NCI-H1436 treated with DMSO at 0.1 percent for 48 hours (cell line): ENCODE measurements at regions not wholly inside any gene's neighbourhood (a gene's known extent, or its start where the extent isn't known, plus 50 kb on each side); places are given as distances from the start of the nearest gene placed in this dataset.
"Not testable (repeated sequence)": the region's sequence is repeated elsewhere in the genome, so short reads cannot be mapped to it uniquely, and the experiment has no call there.

Experiments
- DNase-seq: peaks from one replicate; lab custom pipeline; 2025; lab: John Stamatoyannopoulos, UW

DNA sequence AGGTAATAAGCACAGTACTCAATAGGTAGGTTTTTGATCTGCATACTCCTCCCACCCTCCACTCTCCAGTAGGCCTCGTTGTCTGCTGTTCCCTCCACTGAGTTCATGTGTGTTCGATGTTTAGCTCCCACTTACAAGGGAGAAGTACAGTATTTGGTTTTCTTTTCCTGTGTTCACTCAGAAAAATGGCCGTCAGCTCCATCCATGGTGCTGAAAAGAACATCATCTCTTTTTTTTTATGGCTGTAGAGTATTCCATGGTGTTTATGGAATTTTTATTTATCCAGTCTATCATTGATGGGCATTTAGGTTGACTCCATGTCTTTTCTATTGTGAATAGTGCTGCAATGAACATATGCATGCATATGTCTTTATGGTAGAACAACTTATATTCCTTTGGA is 849.7 kb upstream of the NRXN1 start:
- DNase-seq: no peak

DNA sequence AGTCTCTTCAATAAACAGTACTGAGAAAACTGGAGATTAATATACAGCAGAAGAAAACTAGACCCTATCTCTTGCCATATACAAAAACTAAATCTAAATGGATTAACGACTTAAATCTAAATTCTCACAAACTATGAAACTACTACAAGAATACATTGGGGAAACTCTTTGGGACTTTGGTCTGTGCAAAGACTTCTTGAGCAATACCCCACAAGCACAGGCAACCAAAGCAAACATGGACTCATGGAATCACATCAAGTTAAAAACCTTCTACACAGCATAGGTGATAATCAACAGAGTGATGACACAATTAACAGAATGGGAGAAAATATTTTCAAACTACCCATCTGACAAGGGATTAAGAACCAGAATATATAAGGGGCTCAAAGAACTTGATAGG is 848.2 kb upstream of the NRXN1 start:
- no peak for DNase-seq

DNA sequence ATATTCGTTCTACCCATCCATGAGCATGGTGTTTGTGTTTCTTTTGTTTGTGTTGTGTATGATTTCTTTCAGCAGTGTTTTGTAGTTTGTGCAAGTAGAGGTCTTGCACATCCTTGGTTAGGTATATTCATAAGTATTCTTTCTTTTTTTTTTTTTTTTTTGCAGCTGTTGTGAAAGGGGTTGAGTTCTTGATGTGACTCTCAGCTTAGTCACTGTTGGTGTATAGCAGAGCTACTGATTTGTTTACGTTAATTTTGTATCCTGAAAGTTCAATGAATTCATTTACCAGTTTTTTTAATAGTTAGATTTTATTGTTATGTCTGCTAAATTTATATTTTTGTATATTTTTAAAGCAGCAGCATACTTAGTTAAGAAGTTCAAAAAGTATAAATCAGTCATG is 834.4 kb upstream of the NRXN1 start:
- DNase-seq: no peak

DNA sequence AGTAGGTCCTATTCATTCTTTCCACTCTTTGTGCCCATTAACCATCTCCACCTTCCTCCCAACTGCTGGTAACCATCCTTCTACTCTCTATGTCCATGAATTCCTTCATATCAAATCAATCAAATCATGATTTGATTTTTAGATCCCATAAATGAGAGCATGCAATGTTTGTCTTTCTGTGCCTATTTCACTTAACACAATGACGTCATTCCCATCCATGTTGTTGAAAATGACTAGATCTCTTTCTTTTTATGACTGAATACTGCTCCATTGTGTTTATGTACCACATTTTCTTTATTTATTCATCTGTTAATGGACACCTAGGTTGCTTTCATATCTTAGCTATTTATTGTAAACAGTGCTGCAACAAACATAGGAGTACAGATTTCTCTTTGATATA is 827.3 kb upstream of the NRXN1 start:
- no peak for DNase-seq

DNA sequence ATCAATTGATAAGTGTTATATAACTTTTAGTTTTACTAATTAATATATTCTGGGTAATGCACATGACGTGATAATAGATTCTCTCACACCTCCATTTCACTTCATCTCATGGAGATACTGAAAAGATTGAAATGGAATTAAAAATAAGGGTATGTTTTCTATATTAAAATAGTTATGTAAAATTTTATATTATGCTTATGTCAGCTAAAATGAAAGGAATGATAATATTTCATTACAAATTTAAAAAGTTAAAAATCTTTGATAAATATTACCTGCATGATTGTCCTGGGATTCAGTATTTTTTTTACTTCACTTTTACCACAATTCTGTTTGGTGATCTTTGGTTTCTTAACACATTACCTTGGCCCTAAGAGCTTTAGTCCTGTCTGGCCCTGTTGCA is 823.8 kb upstream of the NRXN1 start:
- no peak for DNase-seq

DNA sequence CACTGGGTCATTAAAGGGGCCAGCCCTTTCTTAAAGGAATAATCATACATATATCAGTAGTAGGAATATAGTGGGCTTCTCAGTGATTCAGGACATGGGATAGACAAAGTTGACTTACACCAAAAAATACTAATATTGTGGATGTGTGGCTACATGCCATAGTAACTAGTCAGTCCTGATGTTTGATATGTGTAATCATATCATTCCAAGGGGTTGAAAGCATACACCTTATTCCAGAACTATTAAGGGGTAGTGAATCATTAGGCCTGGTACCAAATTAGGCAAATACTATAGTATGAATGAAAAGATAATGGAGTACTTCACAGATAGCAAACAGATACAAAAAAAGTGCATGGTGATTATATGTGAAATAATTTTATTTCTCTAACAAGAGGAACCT is 814.9 kb upstream of the NRXN1 start:
- DNase-seq: no peak

DNA sequence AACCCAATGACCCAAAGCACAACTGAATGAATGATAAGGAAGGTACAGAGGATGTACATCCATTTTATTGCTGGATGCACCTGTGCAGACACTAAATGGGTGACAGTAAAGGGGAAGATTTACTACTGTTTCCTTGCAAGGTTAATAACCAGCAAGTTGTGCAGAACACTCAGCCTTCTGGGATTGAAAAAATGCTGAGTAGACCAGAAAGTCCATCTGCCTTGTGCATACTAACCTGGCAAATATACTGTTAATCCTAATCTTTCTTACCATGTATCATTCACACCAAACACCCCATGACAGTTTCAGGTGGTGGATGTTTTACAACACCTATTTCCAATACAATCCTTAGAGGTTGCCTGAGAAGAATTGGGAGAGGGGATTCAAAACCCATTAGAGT is 814.1 kb upstream of the NRXN1 start:
- DNase-seq: no peak

DNA sequence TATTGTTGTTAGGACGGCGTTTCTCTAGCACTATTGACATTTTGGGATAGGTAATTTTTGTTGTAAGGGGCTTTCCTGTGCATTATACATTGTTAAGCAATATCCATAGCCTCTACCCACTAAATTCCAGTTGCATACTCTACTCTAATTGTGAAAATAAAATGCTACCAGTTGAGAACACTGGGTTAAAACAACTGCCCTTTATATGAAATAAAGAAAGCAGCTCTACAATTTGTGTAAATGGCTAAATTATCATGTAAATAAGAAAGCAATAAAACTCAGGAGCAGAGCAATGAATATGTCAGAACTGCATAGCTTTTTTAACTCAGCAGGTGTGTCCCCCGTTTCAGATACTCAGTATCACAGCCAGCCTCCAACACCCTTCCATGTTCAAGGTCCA is 812.7 kb upstream of the NRXN1 start:
- DNase-seq: no peak

DNA sequence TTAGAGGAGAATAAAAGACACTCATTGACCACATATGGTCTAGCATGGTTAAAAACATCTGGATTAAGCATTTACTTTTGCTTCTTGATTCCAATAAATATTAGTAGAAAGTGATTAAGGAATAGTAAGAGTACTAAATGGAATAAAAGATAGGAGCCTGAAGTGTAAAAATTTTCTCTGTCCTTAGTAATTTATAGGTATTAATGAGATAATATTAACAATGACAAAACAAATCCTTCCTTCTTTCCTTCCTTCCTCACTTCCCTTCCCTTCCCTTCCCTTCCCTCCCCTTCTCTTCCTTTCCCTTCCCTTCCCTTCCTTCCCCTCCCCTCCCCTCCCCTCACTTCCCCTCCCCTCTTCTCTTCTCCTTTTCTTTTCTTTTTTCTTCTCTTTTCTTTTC is 797.5 kb upstream of the NRXN1 start:
- DNase-seq: no peak

DNA sequence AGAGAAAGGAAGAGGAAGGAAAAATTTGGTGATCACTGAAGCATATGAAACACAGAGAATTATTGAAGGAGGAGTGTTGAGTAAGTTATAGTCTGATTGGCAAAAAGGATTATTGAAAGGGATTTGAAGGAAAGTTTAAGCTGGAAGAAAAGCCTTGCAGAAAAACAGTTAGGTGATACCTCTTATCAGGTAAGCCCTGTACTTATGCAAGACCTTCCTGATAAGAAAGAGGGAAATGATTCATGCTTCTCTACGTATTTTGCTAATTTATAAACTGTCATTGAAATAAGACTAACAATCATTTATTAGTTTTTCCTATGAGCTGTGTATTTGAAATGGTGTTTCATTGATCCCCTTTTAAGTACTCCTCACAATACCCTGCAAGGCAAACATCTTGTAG is 793.9 kb upstream of the NRXN1 start:
- DNase-seq: no peak

DNA sequence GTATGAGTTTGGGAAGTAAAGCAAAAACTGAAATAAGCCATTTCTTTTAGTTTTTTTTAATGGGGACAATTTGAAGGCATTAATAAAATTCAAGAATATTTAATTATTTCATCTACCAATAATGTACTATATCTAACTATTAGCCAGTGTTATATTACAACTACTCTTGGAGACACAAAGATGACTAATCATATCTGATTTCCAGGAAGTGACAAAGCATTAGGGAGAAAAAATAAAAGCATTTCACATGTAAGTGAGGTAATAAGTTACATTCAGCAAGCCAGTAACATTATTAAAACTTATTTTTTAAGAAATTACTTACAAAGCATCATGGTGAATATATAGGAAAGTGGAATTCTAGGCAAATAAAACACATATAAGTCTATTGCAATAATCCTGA is 781.3 kb upstream of the NRXN1 start:
- no peak for DNase-seq

DNA sequence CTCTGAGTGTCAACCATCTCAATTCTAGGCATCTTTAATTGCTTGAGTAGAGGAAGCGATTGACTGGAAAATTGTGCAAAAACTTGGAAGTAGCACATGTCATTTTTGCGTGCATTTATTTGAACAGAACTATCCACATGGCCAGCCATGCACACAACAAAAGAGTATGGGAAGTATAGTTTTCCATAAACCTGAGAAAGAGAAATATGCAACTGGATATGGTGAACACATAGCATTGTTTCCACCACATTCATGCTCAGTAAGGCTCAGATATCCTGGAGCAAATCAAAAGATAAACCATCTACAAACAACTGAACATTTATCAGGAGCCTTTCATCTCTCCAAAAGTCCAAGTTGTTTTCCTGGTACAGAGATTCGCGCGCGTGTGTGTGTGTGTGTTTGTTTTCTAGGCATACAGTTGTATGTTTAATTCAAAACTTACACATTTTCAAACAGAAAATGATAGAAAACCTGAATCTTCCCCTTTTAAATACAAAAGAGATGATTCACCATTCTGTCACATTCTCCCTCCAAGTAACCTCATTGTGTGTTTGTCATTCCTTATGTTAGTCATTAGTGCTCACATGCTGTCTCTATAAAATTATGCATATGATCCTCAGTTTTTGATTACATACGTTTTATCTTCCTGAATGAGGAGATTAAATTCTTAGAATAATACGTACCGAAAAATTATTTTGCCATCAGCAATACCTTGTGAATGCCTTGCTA is 780.4 kb upstream of the NRXN1 start:
- DNase-seq: no peak

DNA sequence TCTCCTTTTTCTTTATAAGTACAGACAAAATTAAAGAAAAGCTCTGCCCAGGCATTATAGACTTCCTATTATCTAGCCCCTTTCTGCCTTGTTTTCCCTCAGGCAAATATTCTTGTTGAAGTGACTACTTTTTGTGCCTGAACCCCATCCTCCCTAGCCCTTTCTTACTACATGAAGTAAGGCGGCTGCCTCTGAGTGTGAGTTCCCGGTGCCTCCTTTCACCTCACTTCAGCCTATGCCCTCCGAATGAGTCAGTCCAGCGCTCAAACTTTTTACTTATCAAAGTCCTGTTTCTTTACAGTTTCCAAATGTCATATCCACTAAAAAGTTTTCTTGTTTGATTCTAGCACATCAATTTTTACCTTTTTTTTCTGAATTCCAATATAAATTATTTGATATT is 778.3 kb upstream of the NRXN1 start:
- DNase-seq: no peak

DNA sequence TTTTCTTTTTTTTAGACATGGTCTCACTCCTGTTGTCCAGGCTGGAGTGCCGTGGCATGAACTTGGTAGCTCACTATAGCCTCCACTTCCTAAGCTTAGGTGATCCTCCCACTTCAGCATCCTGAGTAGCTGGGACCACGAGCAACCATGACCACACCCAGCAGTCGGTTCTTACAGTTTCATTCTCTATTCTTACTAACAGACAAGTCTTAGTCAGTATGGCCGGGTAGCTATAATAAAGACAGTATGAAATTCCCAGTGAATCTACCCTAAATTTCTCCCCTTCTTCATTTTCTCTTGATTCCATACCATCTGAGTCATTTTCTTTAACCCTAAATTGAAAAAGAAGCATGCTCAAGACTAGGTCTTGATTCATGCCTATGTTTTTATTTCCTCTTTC is 775.3 kb upstream of the NRXN1 start:
- DNase-seq: no peak

DNA sequence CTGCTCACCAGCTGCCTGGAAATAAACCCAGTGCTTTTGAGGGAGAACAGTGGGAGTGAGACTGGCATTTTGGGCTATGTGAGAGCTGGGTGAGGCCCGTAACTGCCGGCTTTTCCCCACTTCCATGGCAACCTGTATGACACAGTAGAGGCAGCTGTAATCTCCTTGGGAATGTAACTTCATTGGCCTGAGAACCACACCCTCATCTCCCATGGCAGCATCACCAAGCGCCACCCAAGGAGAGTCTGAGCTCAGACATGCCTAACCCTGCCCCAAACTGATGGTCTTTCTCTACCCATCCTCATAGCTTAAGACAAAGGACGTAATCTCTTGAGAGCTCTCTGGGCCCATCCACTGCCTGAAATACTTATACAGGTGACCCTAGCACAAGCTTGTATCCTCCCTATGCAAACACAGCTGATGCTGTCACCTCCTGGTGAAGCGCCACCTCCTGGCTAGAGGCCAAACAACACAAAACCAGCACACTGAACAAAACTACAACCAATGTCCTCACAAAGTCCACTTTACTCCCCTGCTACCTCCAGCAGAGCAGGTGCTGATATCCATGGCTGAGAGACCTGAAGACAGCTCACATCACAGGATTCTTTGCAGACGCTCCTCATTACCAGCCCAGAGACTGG is 763.4 kb upstream of the NRXN1 start:
- DNase-seq: no peak

DNA sequence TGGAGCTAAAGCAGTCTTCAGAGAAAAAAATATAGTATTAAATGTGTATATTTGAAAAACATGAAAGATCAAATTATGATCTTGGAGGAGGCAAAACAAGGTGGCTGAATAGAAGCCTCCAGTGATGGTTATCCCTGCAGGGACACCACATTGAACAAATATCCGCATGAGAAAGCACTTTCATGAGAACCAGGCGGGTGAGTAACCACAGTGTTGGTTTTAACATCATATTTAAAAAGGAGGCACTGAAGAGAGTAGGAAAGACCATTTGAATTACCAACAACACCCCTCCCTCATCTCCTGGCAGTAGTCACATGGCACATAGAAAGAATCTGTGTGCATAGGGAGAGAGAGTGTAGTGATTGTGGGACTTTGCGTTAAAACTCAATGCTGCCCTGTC is 759.6 kb upstream of the NRXN1 start:
- DNase-seq: no peak

DNA sequence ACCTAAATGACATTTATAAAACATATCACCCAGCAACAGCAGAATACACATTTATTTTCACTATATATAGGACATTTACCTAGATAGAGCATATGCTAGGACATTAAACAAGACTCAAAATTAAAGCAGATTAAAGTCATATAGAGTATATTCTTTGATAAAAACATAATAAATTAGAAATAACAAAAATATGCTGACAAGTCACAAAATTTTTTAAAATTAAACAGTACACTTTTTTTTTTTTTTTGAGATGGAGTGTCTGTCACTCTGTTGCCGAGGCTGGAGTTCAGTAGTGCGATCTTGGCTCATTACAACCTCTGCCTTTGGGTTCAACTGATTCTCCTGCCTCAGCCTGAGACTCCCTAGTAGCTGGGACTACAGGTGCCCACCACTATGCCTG is 758.9 kb upstream of the NRXN1 start:
- no peak for DNase-seq

DNA sequence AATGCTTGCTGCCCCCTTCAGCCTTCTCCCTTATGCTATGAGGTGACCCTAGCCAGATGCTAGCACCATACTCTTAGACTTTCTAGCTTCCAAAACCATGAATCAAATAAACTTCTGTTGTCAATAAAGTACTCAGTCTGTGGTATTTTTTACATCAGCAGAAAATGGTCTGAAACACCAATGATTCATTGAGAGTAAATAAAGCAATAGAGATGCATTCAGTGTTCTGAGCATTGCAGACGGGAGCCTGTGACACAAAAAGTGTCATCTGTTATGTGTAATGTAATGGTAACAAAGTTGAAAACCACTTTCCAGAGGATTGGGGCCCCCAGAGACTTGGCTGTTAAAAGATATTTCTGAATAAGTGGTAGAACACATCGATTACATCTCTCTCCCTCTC is 758.0 kb upstream of the NRXN1 start:
- no peak for DNase-seq

DNA sequence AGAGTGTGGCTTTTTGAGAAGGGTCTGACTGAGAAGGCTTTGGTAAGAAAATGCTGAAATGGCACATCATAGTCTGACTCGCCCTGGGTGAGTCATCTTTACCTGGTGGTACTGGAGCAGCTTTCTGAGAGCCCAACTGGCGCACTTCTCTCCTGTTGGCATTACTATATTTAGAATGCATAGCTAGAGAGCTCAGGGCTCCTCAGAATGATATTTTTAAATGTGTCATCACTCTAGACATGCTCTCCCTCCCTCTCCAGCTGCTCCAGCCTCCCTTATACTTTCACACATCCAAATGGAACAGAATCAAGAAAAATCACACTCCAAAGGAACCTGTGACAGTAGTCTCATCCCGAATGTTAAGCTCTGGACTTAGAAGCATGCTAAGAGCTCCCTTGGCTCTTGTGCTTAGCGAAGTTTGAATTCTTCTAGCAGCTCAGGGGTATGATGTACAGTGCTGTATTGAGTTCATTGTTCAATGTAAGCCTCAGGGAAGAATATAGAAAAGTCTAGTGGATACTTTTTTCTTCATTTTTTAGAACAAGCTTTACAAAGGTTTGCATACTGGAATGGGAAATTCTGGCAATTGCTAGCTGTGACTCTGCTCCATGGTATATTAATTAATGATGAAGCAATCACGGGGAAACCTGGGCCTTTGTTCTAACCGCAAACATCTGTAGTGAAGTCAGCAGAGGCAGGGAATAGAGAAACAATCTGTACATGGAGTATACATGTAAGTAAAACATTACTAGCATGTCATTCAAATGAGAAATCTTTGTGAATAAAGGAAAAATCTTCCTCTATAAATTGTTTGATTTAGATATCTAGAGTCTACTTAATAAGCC is 751.2 kb upstream of the NRXN1 start:
- no peak for DNase-seq

DNA sequence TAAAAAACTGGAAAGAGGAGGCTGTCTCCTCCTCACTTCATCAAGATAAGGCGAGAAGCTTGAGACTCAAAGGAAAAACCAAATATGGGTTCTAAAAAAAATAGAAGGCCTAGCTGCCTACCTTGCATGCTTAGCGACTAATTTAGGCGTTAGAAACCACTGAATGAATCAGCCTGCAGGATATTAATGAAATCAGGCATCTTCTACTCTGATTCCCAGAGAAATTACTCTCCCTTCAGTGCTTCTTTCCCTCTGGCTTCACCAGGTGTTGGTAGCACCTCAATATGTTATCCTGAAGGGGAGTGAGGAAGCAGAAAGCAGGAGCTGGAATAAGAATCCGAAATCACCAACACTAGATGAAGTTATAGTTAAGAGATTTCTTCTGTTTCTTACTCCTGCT is 749.8 kb upstream of the NRXN1 start:
- no peak for DNase-seq

DNA sequence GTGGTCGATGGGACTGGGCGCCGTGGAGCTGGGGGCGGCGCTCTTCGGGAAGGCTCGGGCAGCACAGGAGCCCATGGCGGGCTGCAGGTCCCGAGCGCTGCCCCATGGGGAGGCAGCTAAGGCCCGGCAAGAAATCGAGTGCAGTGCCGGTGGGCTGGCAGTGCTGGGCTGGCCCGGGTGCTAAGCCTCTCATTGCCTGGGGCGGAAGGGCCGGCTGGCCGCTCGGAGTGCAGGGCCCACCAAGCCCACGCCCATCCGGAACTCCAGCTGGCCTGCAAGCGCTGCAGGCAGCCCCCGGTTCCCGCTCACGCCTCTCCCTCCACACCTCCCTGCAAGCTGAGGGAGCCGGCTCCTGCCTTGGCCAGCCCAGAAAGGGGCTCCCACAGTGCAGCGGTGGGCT is 748.4 kb upstream of the NRXN1 start:
- DNase-seq: no peak

DNA sequence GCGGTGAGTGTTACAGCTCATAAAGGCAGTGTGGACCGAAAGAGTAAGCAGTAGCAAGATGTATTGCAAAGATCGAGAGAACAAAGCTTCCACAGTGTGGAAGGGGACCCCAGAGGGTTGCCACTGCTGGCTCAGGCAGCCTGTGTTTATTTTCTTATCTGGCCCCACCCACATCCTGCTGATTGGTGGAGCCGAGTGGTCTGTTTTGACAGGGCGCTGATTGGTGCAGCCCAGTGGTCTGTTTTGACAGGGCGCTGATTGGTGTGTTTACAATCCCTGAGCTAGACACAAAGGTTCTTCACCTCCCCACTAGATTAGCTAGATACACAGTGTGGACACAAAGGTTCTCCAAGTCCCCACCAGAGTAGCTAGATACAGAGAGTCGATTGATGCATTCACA is 747.8 kb upstream of the NRXN1 start:
- DNase-seq: not testable (repeated sequence)

DNA sequence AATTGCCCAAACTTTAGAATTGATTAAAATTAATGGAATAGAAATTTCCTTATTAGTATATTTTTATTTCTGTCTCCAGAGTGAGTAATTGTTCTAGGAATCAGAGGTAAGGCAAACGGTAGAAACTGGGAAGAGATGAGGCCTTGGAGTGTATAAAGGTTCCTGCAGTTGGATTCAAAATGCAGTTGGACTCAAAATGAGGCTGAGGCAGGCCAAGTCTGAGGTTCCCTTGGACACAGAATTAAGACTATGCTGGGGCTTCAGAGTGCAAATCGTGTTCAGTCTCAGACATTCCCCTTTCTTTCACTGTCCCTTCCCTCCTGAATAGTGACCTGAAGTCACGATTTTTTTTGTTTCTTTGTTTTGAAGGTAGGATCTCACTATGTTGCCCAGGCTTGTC is 746.9 kb upstream of the NRXN1 start:
- DNase-seq: no peak
